HG03439 (cell line): ENCODE measurements at regions not wholly inside any gene's neighbourhood (a gene's known extent, or its start where the extent isn't known, plus 50 kb on each side); places are given as distances from the start of the nearest gene placed in this dataset.

Experiments used
- ATAC-seq: cut with Tn5 transposase; IDR thresholded peaks from one replicate; pipeline ENCODE4 v1.9.1; 2021; ENCODE audit warnings: mild to moderate bottlenecking, moderate library complexity; ENCODE audit not compliant: unreplicated experiment

GRCh38 chr20:48468571-48468970 is 359.2 kb downstream of the PREX1 start:
- no peak for ATAC-seq

- no peak for ATAC-seq
Measured at GRCh38 chr20:48467622-48468021, 360.2 kb downstream of the PREX1 start.

- no peak for ATAC-seq
Measured at GRCh38 chr20:48465271-48465670, 362.5 kb downstream of the PREX1 start.

- ATAC-seq, result no peak
Measured at GRCh38 chr20:48463916-48464315, 363.9 kb downstream of the PREX1 start.

- no peak for ATAC-seq
Measured at GRCh38 chr20:48463096-48463720, 364.6 kb downstream of the PREX1 start.

GRCh38 chr20:48461735-48462119 is 366.1 kb downstream of the PREX1 start:
- ATAC-seq, result no peak

- no peak for ATAC-seq
Measured at GRCh38 chr20:48461091-48461734, 366.6 kb downstream of the PREX1 start.

- no peak for ATAC-seq
Measured at GRCh38 chr20:48460681-48461080, 367.1 kb downstream of the PREX1 start.

GRCh38 chr20:48459722-48460395 is 367.9 kb downstream of the PREX1 start:
- ATAC-seq, result no peak

- no peak for ATAC-seq
Measured at GRCh38 chr20:48458601-48459385, 369.0 kb downstream of the PREX1 start.

GRCh38 chr20:48458003-48458377 is 369.8 kb downstream of the PREX1 start:
- no peak for ATAC-seq

GRCh38 chr20:48457193-48458002 is 370.4 kb downstream of the PREX1 start:
- no peak for ATAC-seq

- no peak for ATAC-seq
Measured at GRCh38 chr20:48456366-48457192, 371.2 kb downstream of the PREX1 start.

- ATAC-seq, result no peak
Measured at GRCh38 chr20:48455651-48456365, 372.0 kb downstream of the PREX1 start.

- ATAC-seq, result no peak
Measured at GRCh38 chr20:48454671-48455490, 372.9 kb downstream of the PREX1 start.

GRCh38 chr20:48453477-48454093 is 374.2 kb downstream of the PREX1 start:
- ATAC-seq, result no peak

- no peak for ATAC-seq
Measured at GRCh38 chr20:48451401-48451800, 376.4 kb downstream of the PREX1 start.
